Activated CD4-positive, alpha-beta memory T cell treated with anti-CD3 and anti-CD28 coated beads, Interleukin-2, amount 10 ng/mL, durations not matched to agents 7 days and 5 days (primary cell): ENCODE measurements at regions not wholly inside any gene's neighbourhood (a gene's known extent, or its start where the extent isn't known, plus 50 kb on each side); places are given as distances from the start of the nearest gene placed in this dataset.

Experiments
- CTCF ChIA-PET: fragments of 350-600 bp; sonication (Branson Sonifier 250); formaldehyde crosslinking; loops from one replicate; lab custom pipeline; 2021; ENCODE audit warnings: antibody characterized with exemption, inconsistent platforms; lab: Charles Lee
- POLR2A ChIA-PET: fragments of 350-600 bp; sonication (Branson Sonifier 250); formaldehyde crosslinking; loops from one replicate; lab custom pipeline; 2021; ENCODE audit warnings: antibody characterized with exemption; lab: Charles Lee
- DNase-seq: peaks from one replicate; pipeline ENCODE4 v3.0.0-alpha.2; 2020
- H3K27ac Mint-ChIP-seq: one replicate; pipeline ENCODE4 v1.8.0; 2021; ENCODE audit warnings: mild to moderate bottlenecking, mixed read lengths
- H3K27me3 Mint-ChIP-seq: one replicate; pipeline ENCODE4 v1.8.0; 2021; ENCODE audit warnings: mixed read lengths
- H3K36me3 Mint-ChIP-seq: one replicate; pipeline ENCODE4 v1.8.0; 2021; ENCODE audit warnings: low read depth, mixed read lengths
- H3K4me1 Mint-ChIP-seq: one replicate; pipeline ENCODE4 v1.8.0; 2021; ENCODE audit warnings: mixed read lengths
- H3K4me3 Mint-ChIP-seq: one replicate; pipeline ENCODE4 v1.8.0; 2021; ENCODE audit warnings: mild to moderate bottlenecking, mixed read lengths
- H3K9me3 Mint-ChIP-seq: one replicate; pipeline ENCODE4 v1.8.0; 2021; ENCODE audit warnings: mixed read lengths

DNA sequence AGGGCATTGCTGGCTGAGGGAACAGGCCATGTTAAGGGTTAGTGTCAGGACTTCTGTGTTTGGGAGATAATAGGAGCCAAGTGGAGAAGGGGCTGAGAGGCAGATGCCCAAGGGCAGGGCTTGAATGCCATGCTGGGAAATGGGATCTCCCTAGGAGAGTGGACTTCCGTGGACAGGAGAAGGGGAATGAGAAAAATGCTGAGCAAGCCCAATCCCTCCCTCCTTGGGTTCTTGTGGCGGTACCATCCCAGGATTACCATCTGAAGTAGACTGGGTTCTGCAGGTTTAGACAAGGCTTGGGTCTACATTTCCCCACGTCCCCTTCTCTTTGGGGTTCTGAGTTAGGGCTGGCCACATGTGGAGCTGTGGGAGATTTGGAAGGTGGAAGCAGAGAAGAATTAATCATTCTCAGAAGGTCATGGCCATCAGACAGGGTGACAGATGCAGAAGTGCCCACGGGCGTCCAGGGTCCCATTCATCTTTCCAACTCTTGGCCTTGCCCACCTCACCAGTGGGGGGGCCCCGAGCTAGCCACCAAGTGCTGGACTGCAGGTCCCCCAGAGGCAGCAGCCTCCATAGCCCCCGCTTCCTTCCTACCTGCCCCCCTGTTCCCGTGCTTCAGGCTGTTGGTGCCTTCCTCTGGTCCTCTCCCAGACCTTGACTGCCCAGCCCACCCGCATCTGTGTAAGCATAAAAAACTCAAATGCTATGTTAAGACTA is 354.8 kb downstream of the RPS24 start:
- H3K9me3 Mint-ChIP-seq, result no peaks in the 10 kb centered on the region
- CTCF ChIA-PET, result no interaction called here
- no peak overlapping the region for H3K27ac Mint-ChIP-seq
- no peak for DNase-seq
- no peaks in the 10 kb centered on the region for H3K36me3 Mint-ChIP-seq
- POLR2A ChIA-PET, result no interaction called here
- H3K4me3 Mint-ChIP-seq, result no peak overlapping the region
- H3K27me3 Mint-ChIP-seq, result no peaks in the 10 kb centered on the region
- H3K4me1 Mint-ChIP-seq, result no peaks in the 10 kb centered on the region

DNA sequence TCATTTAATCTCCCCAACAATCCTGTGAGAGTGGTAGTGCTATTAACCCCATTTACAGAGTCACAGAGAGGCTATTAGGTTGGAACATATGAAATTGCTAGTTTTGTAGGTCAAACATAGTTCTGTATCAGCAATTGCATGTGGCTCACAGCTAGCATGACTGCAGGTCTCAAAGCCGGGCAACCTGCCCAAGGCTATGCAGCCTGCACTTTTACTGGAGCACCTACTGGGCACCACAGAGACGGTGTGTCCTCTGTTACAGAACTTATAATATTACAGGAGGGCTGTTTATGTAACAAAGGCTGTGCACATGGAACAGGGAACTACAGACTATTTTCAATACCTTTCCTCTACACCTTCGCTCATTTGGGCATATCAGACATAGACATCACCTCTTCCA is 355.8 kb downstream of the RPS24 start:
- no peaks in the 10 kb centered on the region for H3K27me3 Mint-ChIP-seq
- no peak overlapping the region for H3K4me3 Mint-ChIP-seq
- DNase-seq, result no peak
- H3K4me1 Mint-ChIP-seq, result no peaks in the 10 kb centered on the region
- no peaks in the 10 kb centered on the region for H3K36me3 Mint-ChIP-seq
- POLR2A ChIA-PET, result no interaction called here
- H3K27ac Mint-ChIP-seq, result no peak overlapping the region
- CTCF ChIA-PET, result no interaction called here
- H3K9me3 Mint-ChIP-seq, result no peaks in the 10 kb centered on the region

DNA sequence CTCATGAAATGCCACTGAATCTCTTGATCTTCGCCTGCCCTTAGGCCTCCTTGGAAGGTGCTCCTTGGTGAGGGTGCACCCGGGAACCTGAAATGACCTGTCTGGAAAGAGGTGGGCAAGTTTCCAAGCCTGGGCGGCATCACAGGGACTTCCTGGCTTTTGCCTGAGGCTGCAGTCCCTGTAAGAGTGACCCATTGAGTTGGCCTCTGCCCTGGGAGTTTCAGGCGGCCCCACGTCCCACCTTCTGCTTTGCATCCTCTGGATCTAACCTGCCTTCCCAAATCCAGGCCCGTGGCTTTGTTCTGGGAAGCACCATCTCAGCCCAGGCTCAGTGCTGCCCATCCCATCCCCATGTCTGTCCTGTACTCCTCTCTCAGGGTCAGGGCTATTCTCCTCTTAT is 356.4 kb downstream of the RPS24 start:
- Mint-ChIP-seq H3K27me3 (peaks cover 2% of the 10 kb centered on the region), H3K9me3 (no peaks in the 10 kb centered on the region), H3K27ac (no peak overlapping the region), H3K4me3 (no peak overlapping the region), H3K36me3 (no peaks in the 10 kb centered on the region), H3K4me1 (no peaks in the 10 kb centered on the region)
- CTCF ChIA-PET, result no interaction called here
- POLR2A ChIA-PET, result no interaction called here
- DNase-seq, result no peak

DNA sequence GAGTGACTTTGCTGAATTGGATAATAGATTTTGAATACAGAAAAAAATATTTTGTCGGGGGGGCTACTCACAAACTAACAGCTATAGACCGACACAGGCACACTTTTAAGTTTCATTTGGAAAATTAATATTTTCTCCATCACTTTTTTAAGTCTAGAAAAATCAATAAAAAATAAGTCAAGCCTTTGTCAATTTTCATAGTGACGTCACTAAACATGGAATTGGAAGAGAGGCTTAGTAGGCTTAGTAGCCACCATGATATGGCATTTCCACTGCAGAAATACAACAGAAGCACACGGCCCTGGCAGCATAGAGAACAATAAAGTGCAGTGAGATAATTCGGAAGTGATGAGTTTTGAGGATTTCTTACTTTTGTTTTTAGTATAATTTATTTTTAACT is 357.2 kb downstream of the RPS24 start:
- H3K4me3 Mint-ChIP-seq, result no peak overlapping the region
- no peaks in the 10 kb centered on the region for H3K9me3 Mint-ChIP-seq
- no peak for DNase-seq
- H3K27me3 Mint-ChIP-seq, result peaks cover 2% of the 10 kb centered on the region
- H3K4me1 Mint-ChIP-seq, result no peaks in the 10 kb centered on the region
- ChIA-PET POLR2A (no interaction called here), CTCF (no interaction called here)
- H3K36me3 Mint-ChIP-seq, result no peaks in the 10 kb centered on the region
- H3K27ac Mint-ChIP-seq, result no peak overlapping the region

DNA sequence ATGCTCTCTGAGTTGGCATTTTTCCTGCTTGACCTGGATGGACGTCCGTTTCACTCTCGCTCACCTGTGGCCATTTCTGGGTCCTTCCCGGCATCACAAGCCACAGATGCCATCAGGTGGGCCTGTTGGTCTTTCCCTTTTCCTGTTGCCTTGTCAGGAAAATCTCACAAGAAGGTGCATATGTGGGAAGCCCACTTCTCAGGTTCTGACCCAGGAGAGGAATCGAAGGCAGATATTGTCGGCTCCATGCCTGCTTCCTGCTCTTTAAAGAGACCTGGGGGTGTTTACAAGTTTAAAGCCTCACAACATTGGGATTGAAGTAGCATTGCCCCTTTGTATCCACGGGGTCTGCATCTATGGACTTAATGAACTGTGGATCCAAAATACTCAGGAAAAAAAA is 357.9 kb downstream of the RPS24 start:
- no peaks in the 10 kb centered on the region for H3K4me1 Mint-ChIP-seq
- CTCF ChIA-PET, result no interaction called here
- H3K36me3 Mint-ChIP-seq, result no peaks in the 10 kb centered on the region
- peaks cover 2% of the 10 kb centered on the region for H3K27me3 Mint-ChIP-seq
- no peak overlapping the region for H3K27ac Mint-ChIP-seq
- H3K9me3 Mint-ChIP-seq, result no peaks in the 10 kb centered on the region
- H3K4me3 Mint-ChIP-seq, result no peak overlapping the region
- POLR2A ChIA-PET, result no interaction called here
- no peak for DNase-seq

DNA sequence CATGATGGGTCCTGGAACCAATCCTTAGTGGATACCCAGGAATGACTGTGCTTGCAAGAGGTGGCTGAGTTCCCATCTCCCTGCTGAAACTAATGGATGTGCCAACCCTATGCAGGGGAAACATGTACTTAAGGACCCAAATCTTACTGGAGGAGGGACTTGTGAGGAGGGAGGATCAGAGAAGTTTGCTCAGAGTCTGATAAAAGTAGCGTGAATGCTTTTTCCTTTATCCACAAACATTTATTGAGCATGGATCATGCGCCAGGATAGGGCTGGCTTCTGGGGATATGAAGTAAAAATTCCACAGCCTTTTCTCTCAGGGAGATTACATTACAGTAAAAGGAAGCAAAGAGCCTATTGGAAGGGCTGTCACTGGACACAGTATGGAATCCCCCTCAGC is 358.5 kb downstream of the RPS24 start:
- Mint-ChIP-seq H3K4me1 (no peaks in the 10 kb centered on the region), H3K4me3 (no peak overlapping the region), H3K9me3 (no peaks in the 10 kb centered on the region), H3K36me3 (no peaks in the 10 kb centered on the region), H3K27ac (no peak overlapping the region), H3K27me3 (peaks cover 2% of the 10 kb centered on the region)
- POLR2A ChIA-PET, result no interaction called here
- CTCF ChIA-PET, result no interaction called here
- DNase-seq, result no peak

DNA sequence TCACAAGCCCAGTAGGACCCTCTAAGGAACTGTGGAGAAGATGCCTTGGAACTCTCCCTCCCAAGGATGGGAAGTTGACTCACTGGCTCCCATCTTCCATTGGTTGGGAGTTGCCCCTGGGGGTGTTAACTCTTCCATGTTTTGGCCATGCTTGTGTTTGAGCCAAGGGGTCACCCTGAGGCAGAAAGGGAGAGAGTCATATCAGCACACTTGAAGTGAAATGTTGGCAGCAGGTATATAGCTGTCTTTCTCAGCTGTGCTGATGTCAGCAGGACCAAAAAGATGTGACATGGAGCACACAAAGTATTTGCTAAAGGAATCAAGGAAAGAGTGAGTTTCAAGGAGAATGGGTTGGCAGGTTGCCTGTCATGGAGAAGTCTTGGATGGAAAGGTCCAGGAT is 359.4 kb downstream of the RPS24 start:
- no peaks in the 10 kb centered on the region for H3K36me3 Mint-ChIP-seq
- POLR2A ChIA-PET, result no interaction called here
- H3K4me1 Mint-ChIP-seq, result no peaks in the 10 kb centered on the region
- no peak overlapping the region for H3K4me3 Mint-ChIP-seq
- DNase-seq, result no peak
- no peak overlapping the region for H3K27ac Mint-ChIP-seq
- no peaks in the 10 kb centered on the region for H3K9me3 Mint-ChIP-seq
- peaks cover 2% of the 10 kb centered on the region for H3K27me3 Mint-ChIP-seq
- CTCF ChIA-PET, result no interaction called here

DNA sequence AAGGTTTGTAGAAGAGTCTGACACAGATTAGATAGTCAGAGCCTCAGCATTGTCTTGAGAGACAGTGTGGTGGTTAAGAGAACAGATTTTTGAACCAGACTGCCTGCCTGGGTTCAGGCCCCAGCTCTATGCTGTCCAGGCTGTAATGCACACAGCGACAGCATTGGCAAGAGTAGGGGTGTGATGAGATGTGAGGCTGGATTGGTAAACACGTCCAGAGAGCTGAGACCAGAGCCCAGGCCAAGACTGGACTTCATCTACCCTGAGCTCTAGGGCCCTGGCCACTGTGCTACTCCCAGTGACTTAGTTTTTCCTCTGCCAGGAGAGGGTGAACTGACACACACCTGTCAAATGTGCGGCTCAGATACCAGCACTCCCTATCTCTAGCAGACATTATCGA is 360.4 kb downstream of the RPS24 start:
- no peak for DNase-seq
- Mint-ChIP-seq H3K36me3 (no peaks in the 10 kb centered on the region), H3K4me1 (no peaks in the 10 kb centered on the region), H3K27me3 (peaks cover 2% of the 10 kb centered on the region), H3K4me3 (no peak overlapping the region), H3K9me3 (no peaks in the 10 kb centered on the region), H3K27ac (no peak overlapping the region)
- ChIA-PET POLR2A (no interaction called here), CTCF (no interaction called here)

DNA sequence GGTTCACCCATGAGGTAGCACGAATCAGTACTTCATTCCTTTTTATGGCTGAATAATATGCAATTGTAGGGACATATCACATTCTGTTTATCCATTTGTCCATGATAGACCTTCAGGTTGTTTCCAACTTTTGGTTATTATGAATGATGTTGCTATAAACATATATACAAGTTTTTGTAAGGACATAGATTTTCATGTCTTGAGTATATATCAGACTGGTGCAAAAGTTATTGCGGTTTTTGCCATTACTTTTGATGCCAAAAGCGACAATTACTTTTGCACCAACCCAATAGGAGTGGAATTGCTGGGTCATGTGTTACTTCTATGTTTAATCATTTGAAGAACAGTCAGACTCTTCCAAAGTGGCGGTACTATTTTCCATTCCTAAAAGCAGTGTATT is 361.5 kb downstream of the RPS24 start:
- ChIA-PET POLR2A (no interaction called here), CTCF (no interaction called here)
- no peak overlapping the region for H3K27ac Mint-ChIP-seq
- no peaks in the 10 kb centered on the region for H3K9me3 Mint-ChIP-seq
- H3K4me3 Mint-ChIP-seq, result no peak overlapping the region
- no peaks in the 10 kb centered on the region for H3K4me1 Mint-ChIP-seq
- peaks cover 2% of the 10 kb centered on the region for H3K27me3 Mint-ChIP-seq
- DNase-seq, result no peak
- no peaks in the 10 kb centered on the region for H3K36me3 Mint-ChIP-seq

DNA sequence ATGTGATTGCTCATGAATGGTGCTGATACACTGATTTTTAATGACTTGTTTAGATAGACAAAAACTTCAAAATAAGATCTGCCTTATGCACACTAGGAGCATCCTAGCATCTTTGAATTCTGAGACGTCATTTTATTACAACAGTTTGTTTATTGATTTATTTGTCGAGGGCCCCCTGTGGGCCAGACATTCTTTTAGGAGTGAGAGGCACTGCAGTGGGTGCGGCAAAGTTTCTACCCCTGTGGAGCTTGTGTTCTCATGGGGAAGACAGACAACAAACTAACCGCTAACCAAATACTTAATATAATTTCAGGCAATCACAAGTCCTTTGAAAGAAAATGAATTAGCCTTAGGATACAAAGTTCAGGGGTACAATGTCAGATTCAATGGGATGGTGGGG is 363.1 kb downstream of the RPS24 start:
- CTCF ChIA-PET, result no interaction called here
- no peaks in the 10 kb centered on the region for H3K4me1 Mint-ChIP-seq
- POLR2A ChIA-PET, result no interaction called here
- no peaks in the 10 kb centered on the region for H3K36me3 Mint-ChIP-seq
- no peaks in the 10 kb centered on the region for H3K9me3 Mint-ChIP-seq
- DNase-seq, result no peak
- H3K27me3 Mint-ChIP-seq, result peaks cover 2% of the 10 kb centered on the region
- no peak overlapping the region for H3K4me3 Mint-ChIP-seq
- H3K27ac Mint-ChIP-seq, result no peak overlapping the region

DNA sequence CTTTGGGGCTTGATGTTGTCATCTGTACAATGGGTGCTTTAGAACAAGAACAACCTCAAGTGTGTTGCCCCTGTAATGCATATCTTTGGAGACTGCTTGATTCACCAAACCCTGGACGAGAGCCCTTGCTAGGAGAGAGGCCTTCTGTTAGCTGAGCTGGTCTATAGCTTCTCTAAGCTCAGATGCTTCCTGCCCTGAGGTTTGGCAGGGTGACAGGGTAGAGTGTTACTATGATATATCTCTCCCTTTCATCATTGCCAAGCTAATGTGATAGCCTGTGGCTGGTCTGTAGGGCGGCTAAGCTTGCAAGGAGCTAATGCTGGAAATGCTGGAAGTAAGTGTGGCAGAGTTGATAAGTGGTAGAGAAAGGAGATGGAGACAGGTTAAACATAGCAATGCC is 364.1 kb downstream of the RPS24 start:
- ChIA-PET POLR2A (no interaction called here), CTCF (no interaction called here)
- H3K4me1 Mint-ChIP-seq, result no peaks in the 10 kb centered on the region
- H3K27me3 Mint-ChIP-seq, result peaks cover 2% of the 10 kb centered on the region
- H3K4me3 Mint-ChIP-seq, result no peak overlapping the region
- no peak for DNase-seq
- no peaks in the 10 kb centered on the region for H3K36me3 Mint-ChIP-seq
- no peaks in the 10 kb centered on the region for H3K9me3 Mint-ChIP-seq
- H3K27ac Mint-ChIP-seq, result no peak overlapping the region

DNA sequence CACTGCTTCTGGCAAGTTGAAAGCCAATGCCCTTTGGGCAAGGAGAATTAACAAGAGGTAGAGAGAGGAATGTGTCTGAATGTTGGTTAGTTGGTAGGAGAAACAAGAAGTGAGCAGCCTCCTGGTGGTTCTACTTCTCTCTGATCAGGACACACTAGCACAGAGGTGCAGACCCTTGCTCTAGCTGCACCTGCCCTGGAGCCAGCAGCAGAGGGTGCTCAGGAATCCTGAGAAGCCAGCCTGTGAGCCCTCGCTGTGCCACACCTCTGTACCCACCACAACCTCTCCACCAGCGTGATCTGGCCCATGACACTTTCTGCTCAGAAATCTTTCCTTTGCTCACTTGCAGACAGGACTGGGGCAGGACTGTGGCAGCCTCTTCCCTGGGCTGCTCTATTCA is 364.7 kb downstream of the RPS24 start:
- H3K27me3 Mint-ChIP-seq, result peaks cover 2% of the 10 kb centered on the region
- H3K4me3 Mint-ChIP-seq, result no peak overlapping the region
- CTCF ChIA-PET, result no interaction called here
- POLR2A ChIA-PET, result no interaction called here
- no peak for DNase-seq
- H3K9me3 Mint-ChIP-seq, result no peaks in the 10 kb centered on the region
- H3K27ac Mint-ChIP-seq, result no peak overlapping the region
- H3K4me1 Mint-ChIP-seq, result no peaks in the 10 kb centered on the region
- H3K36me3 Mint-ChIP-seq, result no peaks in the 10 kb centered on the region

DNA sequence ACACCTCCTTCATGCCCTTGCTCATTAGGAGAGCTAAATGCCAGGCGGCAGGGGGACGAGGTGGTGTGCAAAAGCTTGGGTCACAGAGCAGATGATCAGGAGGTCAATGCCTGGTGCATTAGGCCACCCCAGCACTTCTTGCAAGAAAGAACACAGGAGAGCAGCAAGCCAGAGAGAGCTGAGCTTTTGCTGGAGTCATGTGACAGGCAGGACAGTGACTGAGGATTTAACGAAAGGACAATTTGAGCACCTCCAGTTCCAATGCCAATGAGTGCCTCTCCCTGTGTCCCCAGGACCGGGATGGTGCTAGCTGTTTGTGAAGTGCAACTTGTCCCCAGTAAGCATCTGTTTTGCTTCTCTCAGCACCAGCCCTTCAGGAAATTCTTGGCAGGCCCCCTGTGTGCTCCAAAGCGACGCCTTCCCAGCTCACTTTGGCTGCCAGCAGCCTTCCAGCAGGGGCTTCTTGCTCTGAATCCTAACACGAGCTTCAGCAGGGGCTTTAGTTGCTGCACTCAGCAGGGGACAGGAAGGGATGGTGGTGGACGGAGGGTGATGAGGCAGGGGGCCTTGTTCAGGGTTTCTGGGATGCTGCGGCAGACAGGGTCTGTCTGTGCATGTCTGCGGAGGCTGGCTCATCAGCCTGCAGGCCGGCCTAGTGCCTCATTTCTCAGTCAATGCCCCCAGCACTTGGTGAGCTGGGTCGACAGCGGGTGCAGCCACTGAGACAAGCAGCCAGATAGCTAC is 368.1 kb downstream of the RPS24 start:
- ChIA-PET POLR2A (no interaction called here), CTCF (no interaction called here)
- no peak for DNase-seq
- H3K27ac Mint-ChIP-seq, result no peak overlapping the region
- peaks cover 3% of the 10 kb centered on the region for H3K4me1 Mint-ChIP-seq
- H3K4me3 Mint-ChIP-seq, result no peak overlapping the region
- peaks cover 7% of the 10 kb centered on the region for H3K27me3 Mint-ChIP-seq
- no peaks in the 10 kb centered on the region for H3K9me3 Mint-ChIP-seq
- H3K36me3 Mint-ChIP-seq, result no peaks in the 10 kb centered on the region

DNA sequence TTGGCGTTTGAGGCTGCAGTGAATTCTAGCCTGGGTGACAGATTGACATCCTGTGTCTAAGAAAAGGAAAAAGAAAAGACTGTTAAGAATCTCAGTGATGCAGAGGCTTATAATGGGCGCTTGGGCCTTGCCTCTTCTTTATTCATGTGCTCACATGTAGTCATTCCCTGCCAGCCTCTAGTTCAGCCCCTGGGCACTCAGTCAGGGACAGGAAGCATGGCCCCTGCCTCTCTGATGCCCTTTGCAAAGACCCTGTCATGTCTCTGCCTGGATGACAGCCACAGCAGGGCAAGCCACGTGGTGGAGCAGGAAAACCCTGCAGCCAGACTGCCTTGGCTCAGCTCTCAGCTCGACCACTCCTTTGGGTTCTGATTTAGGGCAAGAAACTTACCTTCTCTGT is 368.9 kb downstream of the RPS24 start:
- no peaks in the 10 kb centered on the region for H3K9me3 Mint-ChIP-seq
- CTCF ChIA-PET, result no interaction called here
- POLR2A ChIA-PET, result no interaction called here
- H3K27me3 Mint-ChIP-seq, result peaks cover 9% of the 10 kb centered on the region
- no peak overlapping the region for H3K27ac Mint-ChIP-seq
- H3K36me3 Mint-ChIP-seq, result no peaks in the 10 kb centered on the region
- H3K4me3 Mint-ChIP-seq, result no peak overlapping the region
- peaks cover 5% of the 10 kb centered on the region for H3K4me1 Mint-ChIP-seq
- DNase-seq, result no peak
